Bronchial epithelial cell (primary cell): ENCODE measurements at regions not wholly inside any gene's neighbourhood (a gene's known extent, or its start where the extent isn't known, plus 50 kb on each side); places are given as distances from the start of the nearest gene placed in this dataset.

ENCODE experiments used
- DNase-seq: peaks from one replicate; pipeline ENCODE4 v3.0.0-alpha.2; 2010; ENCODE audit warnings: low read depth
- FAIRE-seq: peaks from 2 replicates; lab custom pipeline; 2011; peaks lifted over from hg19 to GRCh38; lab: Jason Lieb, UNC
- H3K27me3 ChIP-seq: 2 replicates; pipeline ENCODE4 v1.5.1; 2011; ENCODE audit warnings: low read length; ENCODE audit not compliant: control insufficient read depth, insufficient read depth
- H3K36me3 ChIP-seq: 2 replicates; pipeline ENCODE4 v1.5.1; 2011; ENCODE audit warnings: low read length; ENCODE audit not compliant: control insufficient read depth, insufficient read depth
- H3K4me3 ChIP-seq: 2 replicates; pipeline ENCODE4 v1.5.1; 2011; ENCODE audit warnings: mild to moderate bottlenecking, low read depth, low read length, control low read depth
- CTCF ChIP-seq: IDR thresholded peaks from 2 replicates; pipeline ENCODE4 v1.5.1; 2011; ENCODE audit warnings: mild to moderate bottlenecking, moderate library complexity, low read length, control low read depth, inconsistent platforms; ENCODE audit not compliant: insufficient read depth, severe bottlenecking

- Histone ChIP-seq H3K4me3 (no peak overlapping the region), H3K27me3 (peaks cover 6% of the 10 kb centered on the region), H3K36me3 (no peaks in the 10 kb centered on the region)
- peak; percentile 78 for DNase-seq
- FAIRE-seq = no peak
- TF ChIP-seq CTCF = no peak
These were observed 461.4 kb downstream of the ZNF608 start for GRCh38 chr5:124285071-124285470.

GRCh38 chr5:124283031-124283430 is 463.4 kb downstream of the ZNF608 start:
- FAIRE-seq = no peak
- H3K36me3 ChIP-seq = no peaks in the 10 kb centered on the region
- H3K4me3 ChIP-seq = no peak overlapping the region
- peaks cover 6% of the 10 kb centered on the region for H3K27me3 ChIP-seq
- DNase-seq = no peak
- TF ChIP-seq CTCF = no peak

GRCh38 chr5:124280079-124280478 is 466.4 kb downstream of the ZNF608 start:
- DNase-seq (peak; percentile 67), FAIRE-seq (no peak)
- Histone ChIP-seq H3K4me3 (no peak overlapping the region), H3K36me3 (no peaks in the 10 kb centered on the region), H3K27me3 (peaks cover 3% of the 10 kb centered on the region)
- TF ChIP-seq CTCF = no peak

GRCh38 chr5:124279146-124279876 is 467.1 kb downstream of the ZNF608 start:
- no peaks in the 10 kb centered on the region for H3K36me3 ChIP-seq
- FAIRE-seq (no peak), DNase-seq (no peak)
- no peak overlapping the region for H3K4me3 ChIP-seq
- H3K27me3 ChIP-seq = peaks cover 3% of the 10 kb centered on the region
- TF ChIP-seq CTCF = no peak

GRCh38 chr5:124278636-124279035 is 467.8 kb downstream of the ZNF608 start:
- no peak overlapping the region for H3K4me3 ChIP-seq
- peak; percentile 37 for DNase-seq
- no peaks in the 10 kb centered on the region for H3K36me3 ChIP-seq
- H3K27me3 ChIP-seq = peaks cover 3% of the 10 kb centered on the region
- no peak for FAIRE-seq
- no peak for TF ChIP-seq CTCF
